ENCODE measurements at regions not wholly inside any gene's neighbourhood (a gene's known extent, or its start where the extent isn't known, plus 50 kb on each side); places are given as distances from the start of the nearest gene placed in this dataset.
"Not testable (repeated sequence)": the region's sequence is repeated elsewhere in the genome, so short reads cannot be mapped to it uniquely, and the experiment has no call there.

- not testable (repeated sequence) for TF ChIP-seq POLR2A, CTCF (IDR thresholded peaks at IDR 0.05)
These were observed 92.1 kb upstream of the ADORA2B start for GRCh38 chr17:15852863-15853262.

Measured in vagina (tissue), 2 donors.